ENCODE measurements at regions not wholly inside any gene's neighbourhood (a gene's known extent, or its start where the extent isn't known, plus 50 kb on each side); places are given as distances from the start of the nearest gene placed in this dataset.

- Histone ChIP-seq H3K4me1 (ENCODE audit: control insufficient read depth, insufficient read depth, low read length, poor library complexity, severe bottlenecking) (peaks cover 23% of the 10 kb centered on the region), H3K27me3 (replicated peaks; ENCODE audit: control insufficient read depth, insufficient read depth, low read length, poor library complexity, severe bottlenecking) (no peaks in the 10 kb centered on the region), H3K4me3 (ENCODE audit: insufficient read depth, low read depth, low read length, poor library complexity, severe bottlenecking) (no peak overlapping the region), H3K27ac (ENCODE audit: insufficient read depth, low read length, poor library complexity, severe bottlenecking) (no peak overlapping the region), H3K9me3 (ENCODE audit: control insufficient read depth, low read length) (no peaks in the 10 kb centered on the region), H3K36me3 (ENCODE audit: control insufficient read depth, insufficient read depth, low read length) (no peaks in the 10 kb centered on the region)
- DNase-seq: no peak
These were observed 191.0 kb downstream of the KATNAL1 start for GRCh38 chr13:30116379-30116778.

GRCh38 chr13:30115257-30115600 is 192.1 kb downstream of the KATNAL1 start:
- Histone ChIP-seq H3K27ac (ENCODE audit: insufficient read depth, low read length, poor library complexity, severe bottlenecking) (no peak overlapping the region), H3K27me3 (replicated peaks; ENCODE audit: control insufficient read depth, insufficient read depth, low read length, poor library complexity, severe bottlenecking) (no peaks in the 10 kb centered on the region), H3K4me3 (ENCODE audit: insufficient read depth, low read depth, low read length, poor library complexity, severe bottlenecking) (peak overlapping the region; percentile 41), H3K9me3 (ENCODE audit: control insufficient read depth, low read length) (no peaks in the 10 kb centered on the region), H3K36me3 (ENCODE audit: control insufficient read depth, insufficient read depth, low read length) (no peaks in the 10 kb centered on the region), H3K4me1 (ENCODE audit: control insufficient read depth, insufficient read depth, low read length, poor library complexity, severe bottlenecking) (peaks cover 22% of the 10 kb centered on the region)
- no peak for DNase-seq

GRCh38 chr13:30114571-30115256 is 192.6 kb downstream of the KATNAL1 start:
- Histone ChIP-seq H3K4me1 (ENCODE audit: control insufficient read depth, insufficient read depth, low read length, poor library complexity, severe bottlenecking) (peaks cover 18% of the 10 kb centered on the region), H3K36me3 (ENCODE audit: control insufficient read depth, insufficient read depth, low read length) (no peaks in the 10 kb centered on the region), H3K27me3 (replicated peaks; ENCODE audit: control insufficient read depth, insufficient read depth, low read length, poor library complexity, severe bottlenecking) (no peaks in the 10 kb centered on the region), H3K27ac (ENCODE audit: insufficient read depth, low read length, poor library complexity, severe bottlenecking) (peak overlapping the region; percentile 26), H3K4me3 (ENCODE audit: insufficient read depth, low read depth, low read length, poor library complexity, severe bottlenecking) (peak overlapping the region; percentile 41), H3K9me3 (ENCODE audit: control insufficient read depth, low read length) (no peaks in the 10 kb centered on the region)
- DNase-seq: peak; percentile 79 to 83 (median 82)

GRCh38 chr13:30113983-30114570 is 193.3 kb downstream of the KATNAL1 start:
- DNase-seq: no peak
- H3K27ac ChIP-seq (ENCODE audit: insufficient read depth, low read length, poor library complexity, severe bottlenecking): peak overlapping the region; percentile 26
- H3K9me3 ChIP-seq (ENCODE audit: control insufficient read depth, low read length): no peaks in the 10 kb centered on the region
- peaks cover 11% of the 10 kb centered on the region for H3K4me1 ChIP-seq (ENCODE audit: control insufficient read depth, insufficient read depth, low read length, poor library complexity, severe bottlenecking)
- H3K27me3 ChIP-seq (replicated peaks; ENCODE audit: control insufficient read depth, insufficient read depth, low read length, poor library complexity, severe bottlenecking): no peaks in the 10 kb centered on the region
- no peaks in the 10 kb centered on the region for H3K36me3 ChIP-seq (ENCODE audit: control insufficient read depth, insufficient read depth, low read length)
- peak overlapping the region; percentile 41 for H3K4me3 ChIP-seq (ENCODE audit: insufficient read depth, low read depth, low read length, poor library complexity, severe bottlenecking)

GRCh38 chr13:30113551-30113950 is 193.8 kb downstream of the KATNAL1 start:
- DNase-seq: no peak
- peaks cover 9% of the 10 kb centered on the region for H3K4me1 ChIP-seq (ENCODE audit: control insufficient read depth, insufficient read depth, low read length, poor library complexity, severe bottlenecking)
- H3K27ac ChIP-seq (ENCODE audit: insufficient read depth, low read length, poor library complexity, severe bottlenecking): no peak overlapping the region
- H3K4me3 ChIP-seq (ENCODE audit: insufficient read depth, low read depth, low read length, poor library complexity, severe bottlenecking): no peak overlapping the region
- no peaks in the 10 kb centered on the region for H3K9me3 ChIP-seq (ENCODE audit: control insufficient read depth, low read length)
- no peaks in the 10 kb centered on the region for H3K27me3 ChIP-seq (replicated peaks; ENCODE audit: control insufficient read depth, insufficient read depth, low read length, poor library complexity, severe bottlenecking)
- no peaks in the 10 kb centered on the region for H3K36me3 ChIP-seq (ENCODE audit: control insufficient read depth, insufficient read depth, low read length)

- H3K27ac ChIP-seq (ENCODE audit: insufficient read depth, low read length, poor library complexity, severe bottlenecking): no peak overlapping the region
- no peaks in the 10 kb centered on the region for H3K36me3 ChIP-seq (ENCODE audit: control insufficient read depth, insufficient read depth, low read length)
- H3K4me3 ChIP-seq (ENCODE audit: insufficient read depth, low read depth, low read length, poor library complexity, severe bottlenecking): no peak overlapping the region
- no peaks in the 10 kb centered on the region for H3K9me3 ChIP-seq (ENCODE audit: control insufficient read depth, low read length)
- peaks cover 9% of the 10 kb centered on the region for H3K4me1 ChIP-seq (ENCODE audit: control insufficient read depth, insufficient read depth, low read length, poor library complexity, severe bottlenecking)
- DNase-seq: peak; percentile 50 to 66 (median 58)
- no peaks in the 10 kb centered on the region for H3K27me3 ChIP-seq (replicated peaks; ENCODE audit: control insufficient read depth, insufficient read depth, low read length, poor library complexity, severe bottlenecking)
These were observed 194.5 kb downstream of the KATNAL1 start for GRCh38 chr13:30112602-30113435.

- no peaks in the 10 kb centered on the region for H3K9me3 ChIP-seq (ENCODE audit: control insufficient read depth, low read length)
- H3K27ac ChIP-seq (ENCODE audit: insufficient read depth, low read length, poor library complexity, severe bottlenecking): no peak overlapping the region
- H3K27me3 ChIP-seq (replicated peaks; ENCODE audit: control insufficient read depth, insufficient read depth, low read length, poor library complexity, severe bottlenecking): no peaks in the 10 kb centered on the region
- H3K4me1 ChIP-seq (ENCODE audit: control insufficient read depth, insufficient read depth, low read length, poor library complexity, severe bottlenecking): peaks cover 9% of the 10 kb centered on the region
- no peak overlapping the region for H3K4me3 ChIP-seq (ENCODE audit: insufficient read depth, low read depth, low read length, poor library complexity, severe bottlenecking)
- no peaks in the 10 kb centered on the region for H3K36me3 ChIP-seq (ENCODE audit: control insufficient read depth, insufficient read depth, low read length)
- no peak for DNase-seq
These were observed 195.5 kb downstream of the KATNAL1 start for GRCh38 chr13:30111810-30112209.

GRCh38 chr13:30110301-30111070 is 196.9 kb downstream of the KATNAL1 start:
- Histone ChIP-seq H3K36me3 (ENCODE audit: control insufficient read depth, insufficient read depth, low read length) (no peaks in the 10 kb centered on the region), H3K9me3 (ENCODE audit: control insufficient read depth, low read length) (no peaks in the 10 kb centered on the region), H3K27me3 (replicated peaks; ENCODE audit: control insufficient read depth, insufficient read depth, low read length, poor library complexity, severe bottlenecking) (no peaks in the 10 kb centered on the region), H3K27ac (ENCODE audit: insufficient read depth, low read length, poor library complexity, severe bottlenecking) (no peak overlapping the region), H3K4me3 (ENCODE audit: insufficient read depth, low read depth, low read length, poor library complexity, severe bottlenecking) (no peak overlapping the region), H3K4me1 (ENCODE audit: control insufficient read depth, insufficient read depth, low read length, poor library complexity, severe bottlenecking) (peaks cover 9% of the 10 kb centered on the region)
- DNase-seq: no peak

GRCh38 chr13:30109471-30110135 is 197.7 kb downstream of the KATNAL1 start:
- Histone ChIP-seq H3K4me3 (ENCODE audit: insufficient read depth, low read depth, low read length, poor library complexity, severe bottlenecking) (no peak overlapping the region), H3K27me3 (replicated peaks; ENCODE audit: control insufficient read depth, insufficient read depth, low read length, poor library complexity, severe bottlenecking) (no peaks in the 10 kb centered on the region), H3K36me3 (ENCODE audit: control insufficient read depth, insufficient read depth, low read length) (no peaks in the 10 kb centered on the region), H3K4me1 (ENCODE audit: control insufficient read depth, insufficient read depth, low read length, poor library complexity, severe bottlenecking) (peaks cover 5% of the 10 kb centered on the region), H3K27ac (ENCODE audit: insufficient read depth, low read length, poor library complexity, severe bottlenecking) (no peak overlapping the region), H3K9me3 (ENCODE audit: control insufficient read depth, low read length) (no peaks in the 10 kb centered on the region)
- DNase-seq: no peak
